Fibroblast of lung (primary cell): ENCODE measurements at regions not wholly inside any gene's neighbourhood (a gene's known extent, or its start where the extent isn't known, plus 50 kb on each side); places are given as distances from the start of the nearest gene placed in this dataset.

ENCODE experiments used
- EZH2 ChIP-seq: IDR thresholded peaks from 2 replicates; pipeline ENCODE4 v1.5.1; 2012; ENCODE audit warnings: low read length, control low read depth, mild to moderate bottlenecking; ENCODE audit errors: missing control alignments
- TF ChIP-seq, protein P1 (sequence below), 2 donors: IDR thresholded peaks in 1 of 2; conservative IDR thresholded peaks in 1 of 2; 1 replicate in 1 of 2; 2 replicates in 1 of 2; pipeline ENCODE4 v1.5.1; 2011 to 2012; ENCODE audit warnings: low read length in 2 of 2, control low read depth in 1 of 2, inconsistent platforms in 1 of 2, low read depth in 1 of 2, mild to moderate bottlenecking in 1 of 2

DNA sequence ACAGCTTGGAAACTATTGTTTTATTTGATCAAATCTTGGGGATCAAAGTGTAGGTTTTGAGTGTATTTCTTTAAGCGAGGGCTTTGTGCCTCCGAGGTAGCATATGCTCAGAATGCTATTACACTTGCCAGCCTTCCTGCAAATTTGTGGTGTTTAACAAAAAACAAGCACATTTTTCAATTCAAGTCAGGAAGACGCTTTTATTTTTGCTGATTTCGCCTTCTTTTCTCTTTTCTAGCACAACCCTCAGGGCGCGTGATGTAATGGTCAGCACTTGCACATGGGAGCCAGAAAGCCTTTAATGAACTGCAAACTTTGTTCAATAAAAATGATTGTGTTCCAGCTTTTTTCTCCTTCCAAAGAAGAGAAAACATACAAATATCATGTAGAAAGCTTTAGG is 466.5 kb downstream of the PRKD1 start:
- TF ChIP-seq EZH2 = no peak
- TF ChIP-seq, protein P1, sequence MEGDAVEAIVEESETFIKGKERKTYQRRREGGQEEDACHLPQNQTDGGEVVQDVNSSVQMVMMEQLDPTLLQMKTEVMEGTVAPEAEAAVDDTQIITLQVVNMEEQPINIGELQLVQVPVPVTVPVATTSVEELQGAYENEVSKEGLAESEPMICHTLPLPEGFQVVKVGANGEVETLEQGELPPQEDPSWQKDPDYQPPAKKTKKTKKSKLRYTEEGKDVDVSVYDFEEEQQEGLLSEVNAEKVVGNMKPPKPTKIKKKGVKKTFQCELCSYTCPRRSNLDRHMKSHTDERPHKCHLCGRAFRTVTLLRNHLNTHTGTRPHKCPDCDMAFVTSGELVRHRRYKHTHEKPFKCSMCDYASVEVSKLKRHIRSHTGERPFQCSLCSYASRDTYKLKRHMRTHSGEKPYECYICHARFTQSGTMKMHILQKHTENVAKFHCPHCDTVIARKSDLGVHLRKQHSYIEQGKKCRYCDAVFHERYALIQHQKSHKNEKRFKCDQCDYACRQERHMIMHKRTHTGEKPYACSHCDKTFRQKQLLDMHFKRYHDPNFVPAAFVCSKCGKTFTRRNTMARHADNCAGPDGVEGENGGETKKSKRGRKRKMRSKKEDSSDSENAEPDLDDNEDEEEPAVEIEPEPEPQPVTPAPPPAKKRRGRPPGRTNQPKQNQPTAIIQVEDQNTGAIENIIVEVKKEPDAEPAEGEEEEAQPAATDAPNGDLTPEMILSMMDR (conservative IDR thresholded peaks at IDR 0.05 in 1 of 2, IDR thresholded peaks at IDR 0.05 in 1 of 2; ENCODE audit: low read depth in 1 of 2, low read length in 2 of 2) = no peak
